ENCODE measurements at regions not wholly inside any gene's neighbourhood (a gene's known extent, or its start where the extent isn't known, plus 50 kb on each side); places are given as distances from the start of the nearest gene placed in this dataset.

GRCh38 chr6:19268117-19268516, 569.1 kb upstream of the ID4 start:
- DNase-seq (ENCODE audit: low read depth) = no peak

GRCh38 chr6:19268718-19269117, 568.5 kb upstream of the ID4 start:
- no peak for DNase-seq (ENCODE audit: low read depth)

DNA sequence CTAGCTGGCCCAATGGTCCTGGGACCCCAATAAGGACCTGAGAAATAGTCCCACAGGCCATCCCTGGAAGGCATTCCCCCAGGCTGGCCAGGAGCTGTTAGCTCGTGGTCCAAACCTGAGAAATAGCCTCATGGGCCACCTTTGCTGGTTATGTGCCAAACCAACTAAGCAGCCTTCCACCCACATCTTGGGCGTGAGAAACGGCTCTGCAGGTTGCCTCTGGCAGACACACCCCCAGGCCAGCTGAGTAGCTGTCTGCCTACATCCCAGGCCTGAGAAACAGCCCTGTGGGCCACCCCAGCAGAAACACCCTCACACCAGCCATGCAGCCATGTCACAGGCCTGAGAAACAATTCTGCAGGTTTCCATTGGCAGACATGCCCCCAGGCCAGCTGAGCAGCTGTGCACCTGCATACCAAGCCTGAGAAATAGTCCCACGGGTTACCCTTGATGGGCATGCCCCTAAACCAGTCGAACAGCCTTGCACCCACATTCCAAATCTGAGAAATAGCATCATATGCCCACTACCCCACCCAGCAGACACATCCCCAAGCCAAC, 567.8 kb upstream of the ID4 start:
- no peak for DNase-seq (ENCODE audit: low read depth)

GRCh38 chr6:19270616-19271015, 566.6 kb upstream of the ID4 start:
- DNase-seq (ENCODE audit: low read depth) = no peak

GRCh38 chr6:19279273-19279684, 557.9 kb upstream of the ID4 start:
- DNase-seq (ENCODE audit: low read depth) = no peak

DNA sequence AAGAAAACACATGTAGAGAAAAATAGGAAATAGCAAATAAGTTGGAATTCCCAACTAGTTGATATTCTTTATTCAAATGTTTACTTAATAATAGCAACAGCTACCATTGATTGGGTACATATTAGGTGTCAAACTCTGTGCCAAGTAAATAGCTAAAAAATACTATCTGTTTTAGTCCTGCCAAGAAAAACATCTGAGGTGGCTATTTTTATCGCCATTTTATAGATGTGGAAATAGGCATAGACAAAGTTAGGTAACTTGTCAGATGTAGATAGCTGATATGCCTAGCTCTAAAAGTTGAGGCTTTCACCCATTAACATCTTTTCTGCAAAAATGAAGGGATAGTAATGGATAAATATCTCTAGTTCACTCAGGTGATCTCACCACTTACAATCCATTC, 549.2 kb upstream of the ID4 start:
- DNase-seq (ENCODE audit: low read depth) = no peak

- no peak for DNase-seq (ENCODE audit: low read depth)
These were observed 547.7 kb upstream of the ID4 start for GRCh38 chr6:19289457-19289856.

DNA sequence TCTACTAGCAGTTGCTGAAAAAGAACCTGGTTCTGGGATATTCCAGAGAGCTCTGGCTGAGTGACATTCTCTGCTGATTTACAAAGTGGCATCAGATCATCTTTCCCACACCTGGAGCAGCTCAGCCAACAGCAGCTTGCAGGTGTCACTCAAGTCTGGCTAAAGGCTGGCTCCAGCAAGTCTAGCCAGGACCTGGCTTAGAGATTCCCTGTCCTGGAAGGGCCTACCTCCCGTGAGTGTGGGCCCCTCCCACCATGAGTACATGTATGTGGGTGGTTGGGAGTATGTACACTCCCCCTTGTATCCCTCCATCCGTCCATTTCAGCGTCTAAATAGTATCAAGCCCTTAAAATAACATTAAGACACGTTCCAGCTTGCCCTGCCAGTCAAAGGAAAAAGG, 539.3 kb upstream of the ID4 start:
- DNase-seq (ENCODE audit: low read depth) = no peak

- no peak for DNase-seq (ENCODE audit: low read depth)
These were observed 538.7 kb upstream of the ID4 start for GRCh38 chr6:19298421-19298820.

GRCh38 chr6:19299129-19299528, 538.0 kb upstream of the ID4 start:
- DNase-seq (ENCODE audit: low read depth) = no peak

DNA sequence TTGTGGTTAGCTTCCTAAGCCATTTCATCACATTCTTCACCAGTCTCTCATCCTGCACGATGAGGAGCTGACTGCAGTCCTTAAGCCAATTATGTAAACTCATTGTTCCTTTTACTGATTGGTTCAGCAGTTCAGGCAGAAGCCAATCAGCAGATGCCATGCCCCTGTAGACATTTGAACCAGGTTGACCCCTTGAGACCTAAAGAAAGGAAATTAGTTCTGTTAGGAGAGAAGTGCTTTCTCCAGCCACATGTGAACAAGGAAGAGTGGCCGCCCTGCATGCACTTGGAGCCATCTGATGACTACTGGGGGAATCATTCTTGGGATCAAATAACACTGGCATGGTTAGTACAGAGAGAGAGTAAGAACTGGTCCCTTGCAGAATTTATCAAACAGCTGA, 535.2 kb upstream of the ID4 start:
- DNase-seq (ENCODE audit: low read depth) = no peak

DNA sequence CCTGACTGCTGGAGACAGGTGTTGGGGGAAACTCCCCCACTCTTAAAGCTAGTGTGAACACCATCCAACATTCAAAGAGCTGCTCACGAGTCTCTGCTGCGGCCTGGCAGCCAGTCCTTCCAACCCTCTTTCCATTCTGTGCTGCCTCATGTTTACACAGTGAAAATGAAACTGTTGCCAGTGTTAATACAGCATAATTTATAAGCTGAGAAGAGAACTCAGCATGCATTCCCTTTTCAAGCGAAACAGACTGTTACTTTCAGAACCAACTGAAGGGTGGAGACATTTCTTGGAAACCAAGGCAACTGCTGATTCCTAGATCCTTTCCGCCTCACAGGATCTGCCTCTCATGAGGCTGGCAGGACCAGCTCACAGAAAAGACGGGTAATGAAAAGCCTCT, 533.8 kb upstream of the ID4 start:
- DNase-seq (ENCODE audit: low read depth) = no peak

GRCh38 chr6:19309661-19310060, 527.5 kb upstream of the ID4 start:
- DNase-seq (ENCODE audit: low read depth) = no peak

GRCh38 chr6:19311786-19312185, 525.4 kb upstream of the ID4 start:
- DNase-seq (ENCODE audit: low read depth) = no peak

DNA sequence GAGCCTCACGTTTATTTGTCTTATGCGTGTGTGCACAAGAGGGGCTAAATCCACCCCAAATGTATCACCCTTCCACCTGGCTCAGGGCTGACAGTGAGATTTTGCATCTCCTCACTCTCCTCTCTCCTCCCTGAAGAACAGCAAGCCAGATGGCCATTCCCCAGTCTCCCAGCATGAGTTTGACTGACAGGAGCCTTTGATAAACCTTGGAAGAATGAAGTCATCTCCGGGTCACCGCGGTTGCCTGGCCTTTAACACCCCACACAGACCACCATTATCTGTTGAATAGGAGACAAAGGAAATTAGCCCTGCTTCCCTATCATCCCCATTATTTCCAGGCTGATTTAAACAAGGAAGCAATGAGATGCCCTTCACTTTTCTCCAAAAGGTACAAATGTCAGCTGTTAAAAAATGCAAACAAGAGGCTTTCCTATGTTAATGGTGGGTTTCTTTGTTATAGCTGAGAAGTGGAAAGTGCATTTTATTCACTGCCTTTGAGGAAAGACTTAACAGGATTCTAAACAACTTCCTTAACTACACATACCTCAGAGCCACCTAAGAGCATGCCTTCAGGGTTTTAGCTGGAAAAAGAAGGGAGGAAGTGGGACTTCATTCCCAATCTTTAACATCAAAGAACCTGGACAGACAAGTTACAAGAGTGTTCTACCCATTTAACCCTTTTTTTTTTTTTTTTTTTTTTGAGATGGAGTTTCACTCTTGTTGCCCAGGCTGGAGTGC, 524.8 kb upstream of the ID4 start:
- no peak for DNase-seq (ENCODE audit: low read depth)

DNA sequence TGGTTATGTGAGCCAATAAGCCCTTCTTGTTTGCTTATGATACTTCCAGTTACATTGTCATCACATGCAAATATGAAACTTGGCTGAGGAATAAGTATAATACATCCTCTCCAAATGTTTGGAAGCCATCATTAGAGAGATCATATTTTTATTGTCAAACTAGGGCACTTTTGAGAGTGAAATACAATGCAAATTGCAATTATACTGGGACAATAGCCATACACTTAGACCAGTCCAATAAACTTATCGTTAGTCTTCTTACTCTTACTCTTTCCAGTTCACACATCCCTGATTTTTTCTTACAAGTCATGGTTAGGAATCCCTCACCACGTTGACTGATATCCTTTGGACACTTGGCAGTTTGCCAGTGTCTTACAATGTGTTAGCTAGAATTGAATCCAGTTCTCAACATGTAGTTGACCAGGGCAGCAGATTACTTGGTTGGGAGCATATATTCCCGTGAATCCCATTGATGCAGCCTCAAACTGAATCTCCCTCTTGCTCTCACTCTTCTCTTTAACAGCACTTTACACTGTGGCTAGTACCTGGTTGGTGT, 519.7 kb upstream of the ID4 start:
- no peak for DNase-seq (ENCODE audit: low read depth)

DNA sequence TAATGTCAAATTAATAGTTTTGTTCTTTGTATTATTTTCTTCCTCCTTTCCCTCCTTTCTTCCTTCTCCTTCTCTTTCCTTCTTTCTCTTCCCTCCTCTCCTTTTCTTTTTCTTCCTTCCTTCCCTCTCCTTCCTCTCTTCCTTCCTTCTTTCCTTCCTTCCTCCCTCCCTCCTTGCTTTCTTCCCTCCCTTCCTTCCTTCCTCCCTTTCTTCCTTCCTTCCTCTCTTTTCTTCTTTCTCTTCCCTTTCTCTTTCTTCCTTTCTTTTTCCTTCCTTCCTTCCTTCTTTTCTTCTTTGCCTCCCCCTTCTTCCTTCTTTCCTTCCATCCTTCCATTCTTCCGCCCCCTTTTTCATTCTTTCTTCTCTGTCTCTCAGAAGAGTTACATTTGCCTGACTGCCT, 518.2 kb upstream of the ID4 start:
- no peak for DNase-seq (ENCODE audit: low read depth)

DNA sequence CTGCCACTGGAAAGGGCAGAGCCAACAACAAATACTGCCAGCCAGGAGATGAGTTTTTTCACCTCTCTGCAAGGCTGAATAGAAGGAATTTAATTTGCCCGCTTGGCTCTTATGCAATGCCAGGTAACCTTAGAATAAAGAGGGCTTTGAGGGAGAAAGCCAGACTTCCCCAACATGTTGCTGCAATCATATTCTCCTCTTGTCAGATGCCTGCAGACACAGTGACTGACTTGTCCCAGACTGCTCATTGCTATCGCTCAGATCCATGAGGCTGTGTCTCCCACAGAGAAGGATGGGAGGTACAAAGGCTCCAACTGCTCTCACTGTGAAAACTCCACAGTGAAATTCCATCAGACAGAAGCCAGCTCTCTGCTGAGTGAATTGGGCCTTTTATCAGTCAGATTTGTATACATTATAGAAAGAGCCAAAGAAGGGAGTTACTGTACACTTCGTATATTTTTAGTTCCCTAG, 517.0 kb upstream of the ID4 start:
- DNase-seq (ENCODE audit: low read depth) = no peak

DNA sequence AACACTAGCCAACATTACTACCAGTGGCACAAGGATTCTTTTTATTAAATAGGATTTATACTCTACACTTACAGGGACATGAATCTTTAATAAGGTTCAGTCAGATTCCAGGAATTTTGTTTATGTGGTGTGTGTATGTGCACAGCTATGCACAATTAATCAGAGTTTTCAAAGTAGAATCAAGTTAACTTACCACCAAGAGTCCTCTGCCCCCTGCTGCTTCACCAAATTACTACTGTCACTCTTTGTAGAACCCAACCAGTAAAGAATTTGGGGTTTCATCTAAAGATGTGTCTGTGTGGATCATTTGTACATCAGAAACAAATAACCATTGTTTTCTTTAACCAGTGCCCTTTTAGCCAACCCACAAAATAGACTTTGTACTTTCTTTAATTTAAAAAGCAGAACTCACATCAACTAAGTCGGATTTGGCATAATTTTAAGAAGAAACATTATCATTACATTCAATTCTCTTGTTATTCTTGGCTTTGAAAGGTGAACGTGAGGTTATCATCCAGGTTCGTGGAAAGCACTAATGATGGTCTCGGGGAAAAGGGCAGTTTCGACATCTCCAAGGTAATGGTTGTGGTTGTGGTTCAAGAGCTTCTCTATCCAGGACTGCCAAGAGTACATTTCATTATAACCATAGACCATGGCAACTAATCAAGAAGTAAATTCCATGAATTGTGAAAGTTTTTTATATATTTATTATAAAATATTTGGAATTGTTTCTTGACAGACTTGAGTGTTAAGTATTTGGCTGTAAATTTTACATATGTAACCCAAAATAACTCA, 514.3 kb upstream of the ID4 start:
- DNase-seq (ENCODE audit: low read depth) = no peak

DNA sequence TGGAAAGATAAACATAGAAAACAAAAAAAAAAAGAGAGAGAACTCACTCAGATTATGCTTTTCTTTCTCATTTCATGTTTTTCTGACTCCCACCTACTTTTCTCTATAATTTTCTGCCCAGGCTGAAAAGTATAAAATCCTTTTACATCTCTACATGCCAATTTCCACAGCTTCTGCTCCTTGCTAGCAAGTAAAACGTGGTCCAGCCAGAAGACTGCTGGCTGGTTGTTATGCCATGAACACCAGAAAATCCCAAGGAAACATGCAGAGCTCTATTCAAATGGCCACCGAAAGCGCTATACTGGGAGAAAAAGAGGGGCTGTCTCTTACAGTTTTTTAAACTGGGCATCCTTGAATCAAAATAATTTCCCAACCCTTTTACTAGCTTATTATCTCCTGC, 512.8 kb upstream of the ID4 start:
- DNase-seq (ENCODE audit: low read depth) = no peak

DNA sequence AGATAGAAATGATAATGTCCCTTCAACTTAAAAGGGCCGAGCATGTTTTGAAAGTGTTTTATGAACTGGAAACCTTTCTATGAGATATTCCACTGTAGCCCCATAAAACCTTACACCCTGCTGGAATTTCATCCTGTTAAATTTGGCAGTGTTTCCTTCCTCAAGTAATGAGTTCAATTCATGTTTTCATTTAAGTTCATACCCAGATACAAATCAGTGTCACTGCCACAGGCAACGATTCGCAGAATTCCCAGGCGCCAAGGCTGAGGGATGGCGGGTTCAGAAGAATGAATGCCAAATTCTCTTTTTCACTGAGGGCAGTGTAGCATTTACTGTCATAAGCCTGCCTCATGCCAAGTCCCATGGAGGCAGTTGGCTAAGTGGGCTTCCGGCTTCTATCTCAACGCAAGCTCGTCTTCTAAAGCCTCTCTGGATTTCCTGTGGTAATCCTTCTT, 511.8 kb upstream of the ID4 start:
- no peak for DNase-seq (ENCODE audit: low read depth)

- no peak for DNase-seq (ENCODE audit: low read depth)
These were observed 509.9 kb upstream of the ID4 start for GRCh38 chr6:19327241-19327640.

- no peak for DNase-seq (ENCODE audit: low read depth)
These were observed 509.5 kb upstream of the ID4 start for GRCh38 chr6:19327661-19328060.

Data from activated T-cell treated with anti-CD3 and anti-CD28 coated beads for 1 hour (primary cell).